ENCODE measurements at regions not wholly inside any gene's neighbourhood (a gene's known extent, or its start where the extent isn't known, plus 50 kb on each side); places are given as distances from the start of the nearest gene placed in this dataset.

GRCh38 chrX:22325096-22325495, 52.4 kb downstream of the CBLL2 start:
- DNase-seq (ENCODE audit: low spot score): no peak

GRCh38 chrX:22329783-22330182, 57.1 kb downstream of the CBLL2 start:
- DNase-seq (ENCODE audit: low spot score): no peak

- no peak for DNase-seq (ENCODE audit: low spot score)
Observed at GRCh38 chrX:22338740-22339139, 66.0 kb downstream of the CBLL2 start.

- DNase-seq (ENCODE audit: low spot score): no peak
Observed at GRCh38 chrX:22339459-22339858, 66.7 kb downstream of the CBLL2 start.

GRCh38 chrX:22340022-22340616, 67.4 kb downstream of the CBLL2 start:
- DNase-seq (ENCODE audit: low spot score): no peak

GRCh38 chrX:22343192-22343591, 70.5 kb downstream of the CBLL2 start:
- DNase-seq (ENCODE audit: low spot score): no peak

GRCh38 chrX:22345884-22346283, 73.2 kb downstream of the CBLL2 start:
- no peak for DNase-seq (ENCODE audit: low spot score)

- no peak for DNase-seq (ENCODE audit: low spot score)
Observed at GRCh38 chrX:22347491-22347890, 74.8 kb downstream of the CBLL2 start.

- no peak for DNase-seq (ENCODE audit: low spot score)
Observed at GRCh38 chrX:22349116-22349515, 76.4 kb downstream of the CBLL2 start.

- DNase-seq (ENCODE audit: low spot score): no peak
Observed at GRCh38 chrX:22351076-22351475, 78.4 kb downstream of the CBLL2 start.

- no peak for DNase-seq (ENCODE audit: low spot score)
Observed at GRCh38 chrX:22351966-22352365, 79.3 kb downstream of the CBLL2 start.

- DNase-seq (ENCODE audit: low spot score): no peak
Observed at GRCh38 chrX:22357621-22358020, 84.9 kb downstream of the CBLL2 start.

GRCh38 chrX:22360129-22360528, 87.4 kb downstream of the CBLL2 start:
- DNase-seq (ENCODE audit: low spot score): no peak

GRCh38 chrX:22365460-22365859, 92.7 kb downstream of the CBLL2 start:
- DNase-seq (ENCODE audit: low spot score): peak; percentile 16

- DNase-seq (ENCODE audit: low spot score): no peak
Observed at GRCh38 chrX:22366166-22366702, 93.5 kb downstream of the CBLL2 start.

- no peak for DNase-seq (ENCODE audit: low spot score)
Observed at GRCh38 chrX:22366906-22367305, 94.2 kb downstream of the CBLL2 start.

- no peak for DNase-seq (ENCODE audit: low spot score)
Observed at GRCh38 chrX:22373094-22373493, 100.4 kb downstream of the CBLL2 start.

- DNase-seq (ENCODE audit: low spot score): no peak
Observed at GRCh38 chrX:22373766-22374165, 101.1 kb downstream of the CBLL2 start.

- no peak for DNase-seq (ENCODE audit: low spot score)
Observed at GRCh38 chrX:22376369-22376768, 103.7 kb downstream of the CBLL2 start.

- no peak for DNase-seq (ENCODE audit: low spot score)
Observed at GRCh38 chrX:22378296-22378695, 105.6 kb downstream of the CBLL2 start.

- no peak for DNase-seq (ENCODE audit: low spot score)
Observed at GRCh38 chrX:22383988-22384387, 111.3 kb downstream of the CBLL2 start.

- peak; percentile 26 for DNase-seq (ENCODE audit: low spot score)
Observed at GRCh38 chrX:22389556-22390179, 117.0 kb downstream of the CBLL2 start.

- DNase-seq (ENCODE audit: low spot score): no peak
Observed at GRCh38 chrX:22392133-22392948, 119.6 kb downstream of the CBLL2 start.

Data from AG08396 (cell line).